HepG2 (cell line): ENCODE measurements at regions not wholly inside any gene's neighbourhood (a gene's known extent, or its start where the extent isn't known, plus 50 kb on each side); places are given as distances from the start of the nearest gene placed in this dataset.
"Not testable (repeated sequence)": the region's sequence is repeated elsewhere in the genome, so short reads cannot be mapped to it uniquely, and the experiment has no call there.

Source experiments
- ATAC-seq: fragments of 200-7000 bp; cut with Tn5 transposase; 3 replicates; pipeline ENCODE4 v1.9.1; 2020; ENCODE audit warnings: mild to moderate bottlenecking, moderate library complexity
- BruUV-seq: library from RNA; stranded (reverse); fragments of 400-500 nt; replicated peaks from 2 replicates; lab custom pipeline; 2021; lab: Mats Ljungman, UMichigan
- CTCF ChIA-PET: fragments of 300-600 bp; formaldehyde crosslinking; extraction: SDS; loops from one replicate; lab custom pipeline; 2021; ENCODE audit warnings: low total read pairs, inconsistent platforms, low intra/inter-chr PET ratio; lab: Yijun Ruan, JAX
- POLR2A ChIA-PET: fragments of 350-600 bp; sonication (Branson Sonifier 250); formaldehyde crosslinking; loops from one replicate; lab custom pipeline; 2020; ENCODE audit warnings: antibody characterized with exemption, inconsistent platforms; lab: Yijun Ruan, JAX
- DNase-seq: peaks from one replicate; pipeline ENCODE4 v3.0.0-alpha.2; 2015; ENCODE audit warnings: low spot score
- FAIRE-seq: peaks from 3 replicates; lab custom pipeline; 2011; peaks lifted over from hg19 to GRCh38; lab: Jason Lieb, UNC
- H2AFZ ChIP-seq: one replicate; pipeline ENCODE4 v1.6.1; 2011; ENCODE audit warnings: low read length, inconsistent platforms
- H3K27ac ChIP-seq: fragments of 300-600 bp; 3 replicates; pipeline ENCODE4 v1.8.0; 2011; ENCODE audit warnings: mixed run types, mild to moderate bottlenecking, mixed read lengths, low read length, inconsistent platforms; ENCODE audit not compliant: insufficient read depth; ENCODE audit errors: extremely low read length
- H3K27me3 ChIP-seq, 2 experiments: fragments of 200-600 bp in 1 of 2; 2 replicates in 1 of 2; 3 replicates in 1 of 2; pipeline versions ENCODE4 v1.6.0 to v1.8.0; 2011; ENCODE audit warnings: low read length in 2 of 2, mild to moderate bottlenecking in 2 of 2, moderate library complexity in 2 of 2, inconsistent platforms in 1 of 2; ENCODE audit not compliant: insufficient read depth in 2 of 2, control insufficient read depth in 1 of 2
- H3K36me3 ChIP-seq, 2 experiments: fragments of 200-600 bp in 1 of 2; replicated peaks in 1 of 2; 2 replicates in 1 of 2; 3 replicates in 1 of 2; pipeline versions ENCODE4 v1.5.1 to v1.8.0; 2011; ENCODE audit warnings: low read length in 2 of 2, inconsistent platforms in 1 of 2; ENCODE audit not compliant: insufficient read depth in 2 of 2, control insufficient read depth in 1 of 2
- H3K4me1 ChIP-seq: 2 replicates; pipeline ENCODE4 v1.5.1; 2012; ENCODE audit warnings: low read length, inconsistent platforms; ENCODE audit not compliant: insufficient read depth
- H3K4me2 ChIP-seq: 2 replicates; pipeline ENCODE4 v1.6.0; 2011; ENCODE audit warnings: low read depth, low read length, inconsistent platforms
- H3K4me3 ChIP-seq, 3 experiments: fragments of 200-600 bp in 1 of 3; sonication (generic), shearing (Covaris generic) in 1 of 3; replicated peaks in 1 of 3; 2 replicates each; pipeline ENCODE4 v1.5.1; 2011 to 2016; ENCODE audit warnings: low read length in 3 of 3, inconsistent platforms in 2 of 3, low read depth in 2 of 3, mild to moderate bottlenecking in 2 of 3, control low read depth in 1 of 3, mixed read lengths in 1 of 3; ENCODE audit not compliant: insufficient read depth in 1 of 3
- H3K79me2 ChIP-seq: one replicate; pipeline ENCODE4 v1.6.1; 2011; ENCODE audit warnings: low read length, inconsistent platforms; ENCODE audit not compliant: insufficient read depth
- H3K9ac ChIP-seq: 2 replicates; pipeline ENCODE4 v1.6.0; 2011; ENCODE audit warnings: mild to moderate bottlenecking, low read depth, low read length, inconsistent platforms; ENCODE audit not compliant: insufficient read depth
- H3K9me3 ChIP-seq: 2 replicates; pipeline ENCODE4 v1.5.1; 2012; ENCODE audit warnings: mild to moderate bottlenecking, low read length
- H4K20me1 ChIP-seq: 2 replicates; pipeline ENCODE4 v1.6.0; 2011; ENCODE audit warnings: inconsistent platforms, mild to moderate bottlenecking, low read length, moderate library complexity; ENCODE audit not compliant: insufficient read depth
- WGBS: methylation state at CpG from one replicate; pipeline ENCODE4 v1.1.6; 2017; ENCODE audit warnings: low lambda C conversion rate; 5-methylcytosine and 5-hydroxymethylcytosine counted together
- in situ Hi-C: cut with HindIII; loops from 2 replicates; pipeline ENCODE4 v1.10.0; 2017; ENCODE audit warnings: low pct_unique_long_range_greater_than_20kb; ENCODE audit not compliant: extremely low pct_ligation_motif_present
- intact Hi-C: fragments of 100-400 bp; cut with micrococcal nuclease; formaldehyde crosslinking; loops from one replicate; pipeline ENCODE4 v1.10.0; 2022; ENCODE audit not compliant: unreplicated experiment

- 13% methylated on average over 4 of the region's 4 CpGs for WGBS
- H3K79me2 ChIP-seq, H3K9ac ChIP-seq, H2AFZ ChIP-seq, BruUV-seq, in situ Hi-C loops, intact Hi-C loops, CTCF ChIA-PET, H4K20me1 ChIP-seq, POLR2A ChIA-PET, H3K27me3 ChIP-seq, FAIRE-seq, H3K9me3 ChIP-seq, H3K4me1 ChIP-seq, H3K4me3 ChIP-seq, H3K27ac ChIP-seq, DNase-seq, H3K4me2 ChIP-seq, ATAC-seq, H3K36me3 ChIP-seq: not testable (repeated sequence)
Observed at GRCh38 chr16:16601239-16601638, 222.3 kb downstream of the NPIPA7 start.

GRCh38 chr16:16607401-16608082, 228.6 kb downstream of the NPIPA7 start:
- CTCF ChIA-PET, H3K4me1 ChIP-seq, H3K4me2 ChIP-seq, FAIRE-seq, H3K9ac ChIP-seq, H3K36me3 ChIP-seq, POLR2A ChIA-PET, H2AFZ ChIP-seq, H3K79me2 ChIP-seq, H3K9me3 ChIP-seq, H4K20me1 ChIP-seq, in situ Hi-C loops, ATAC-seq, H3K4me3 ChIP-seq, H3K27ac ChIP-seq, DNase-seq, intact Hi-C loops, BruUV-seq, H3K27me3 ChIP-seq: not testable (repeated sequence)
- 3% methylated on average over 5 of the region's 8 CpGs for WGBS

- POLR2A ChIA-PET, in situ Hi-C loops, H3K79me2 ChIP-seq, BruUV-seq, H3K27me3 ChIP-seq, H4K20me1 ChIP-seq, intact Hi-C loops, H3K9me3 ChIP-seq, CTCF ChIA-PET, H3K9ac ChIP-seq, H3K36me3 ChIP-seq, H3K27ac ChIP-seq, H3K4me2 ChIP-seq, H3K4me1 ChIP-seq, H3K4me3 ChIP-seq, ATAC-seq, H2AFZ ChIP-seq, DNase-seq: not testable (repeated sequence)
- FAIRE-seq, result peak; percentile 8
- 2% methylated on average over 6 of the region's 6 CpGs for WGBS
Observed at GRCh38 chr16:16609627-16610026, 230.7 kb downstream of the NPIPA7 start.

GRCh38 chr16:16610389-16610967, 231.5 kb downstream of the NPIPA7 start:
- peak; percentile 52 for ATAC-seq
- H3K9ac ChIP-seq, result not testable (repeated sequence)

More at GRCh38 chr16:16610389-16610967, 231.5 kb downstream of the NPIPA7 start:
- intact Hi-C loops, BruUV-seq, H3K4me3 ChIP-seq, H4K20me1 ChIP-seq, H3K9me3 ChIP-seq, POLR2A ChIA-PET, H3K36me3 ChIP-seq, H3K4me1 ChIP-seq, FAIRE-seq, H2AFZ ChIP-seq, H3K27ac ChIP-seq, H3K79me2 ChIP-seq, CTCF ChIA-PET, DNase-seq, H3K27me3 ChIP-seq, in situ Hi-C loops, H3K4me2 ChIP-seq: not testable (repeated sequence)
- WGBS, result 10% methylated on average over 5 of the region's 10 CpGs
